Adrenal gland (tissue), 5 donors: ENCODE measurements at regions not wholly inside any gene's neighbourhood (a gene's known extent, or its start where the extent isn't known, plus 50 kb on each side); places are given as distances from the start of the nearest gene placed in this dataset.

Experiments
- CTCF ChIP-seq, 6 experiments: fragments of 450-650 bp in 4 of 6; fragments of 200-600 bp in 2 of 6; sonication (generic) in 1 of 6; IDR thresholded peaks; 1 replicate in 5 of 6; 2 replicates in 1 of 6; pipeline versions ENCODE4 v1.5.1 to v1.8.0; 2016 to 2021; ENCODE audit warnings: antibody characterized with exemption in 6 of 6, mild to moderate bottlenecking in 2 of 6, moderate library complexity in 1 of 6
- POLR2A ChIP-seq, 2 donors: fragments of 450-650 bp; IDR thresholded peaks; one replicate each; pipeline ENCODE4 v1.6.1; 2017; ENCODE audit warnings: antibody characterized with exemption in 2 of 2, mild to moderate bottlenecking in 2 of 2, moderate library complexity in 1 of 2
- donor health status: DM: no; HTN: no; CAD: no.

- no peak for TF ChIP-seq POLR2A (IDR thresholded peaks at IDR 0.05)
- no peak for TF ChIP-seq CTCF (IDR thresholded peaks at IDR 0.05)
These were observed 244.4 kb downstream of the TGFB2 start for GRCh38 chr1:218589487-218589886.
